HPDE6-E6E7 (cell line): ENCODE measurements at regions not wholly inside any gene's neighbourhood (a gene's known extent, or its start where the extent isn't known, plus 50 kb on each side); places are given as distances from the start of the nearest gene placed in this dataset.

Experiments used
- DNase-seq: peaks from one replicate; pipeline ENCODE4 v3.0.0; 2011; ENCODE audit warnings: missing footprints; ENCODE audit errors: extremely low spot score

DNA sequence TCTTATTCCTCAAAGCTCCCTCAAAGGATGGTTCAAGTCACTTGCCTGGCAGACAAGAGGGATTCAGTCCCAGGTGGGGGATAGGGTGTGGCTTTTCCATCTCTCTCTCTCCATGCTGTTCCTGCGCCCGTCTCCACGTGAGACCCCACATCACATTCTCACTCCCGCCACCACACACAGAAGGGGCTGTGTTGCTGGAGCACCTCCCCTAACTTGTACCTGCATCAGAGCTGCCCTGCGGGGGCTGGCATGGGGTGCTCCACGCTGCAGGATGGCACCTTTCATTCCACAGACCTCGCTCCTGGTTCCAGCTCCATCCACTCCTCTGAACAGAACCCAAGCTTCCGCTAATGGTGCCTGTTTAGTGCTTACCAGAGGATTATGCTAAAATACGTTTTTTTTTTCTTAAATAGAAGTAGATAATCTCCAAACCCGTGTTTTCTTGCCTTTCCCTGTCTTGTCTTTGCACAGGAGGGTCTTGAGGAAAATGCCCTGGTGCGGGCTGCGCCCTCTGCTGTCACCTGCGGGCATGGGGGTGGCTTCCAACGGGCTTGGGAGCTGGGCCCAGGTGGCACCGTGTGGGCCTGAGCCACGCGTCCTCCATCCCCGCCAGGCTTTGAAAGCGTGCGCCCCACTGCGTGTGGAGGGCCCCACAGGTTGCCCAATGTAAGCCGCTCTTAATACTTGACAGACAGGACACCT lies 985.6 kb downstream of the BRD1 start:
- DNase-seq: no peak

DNA sequence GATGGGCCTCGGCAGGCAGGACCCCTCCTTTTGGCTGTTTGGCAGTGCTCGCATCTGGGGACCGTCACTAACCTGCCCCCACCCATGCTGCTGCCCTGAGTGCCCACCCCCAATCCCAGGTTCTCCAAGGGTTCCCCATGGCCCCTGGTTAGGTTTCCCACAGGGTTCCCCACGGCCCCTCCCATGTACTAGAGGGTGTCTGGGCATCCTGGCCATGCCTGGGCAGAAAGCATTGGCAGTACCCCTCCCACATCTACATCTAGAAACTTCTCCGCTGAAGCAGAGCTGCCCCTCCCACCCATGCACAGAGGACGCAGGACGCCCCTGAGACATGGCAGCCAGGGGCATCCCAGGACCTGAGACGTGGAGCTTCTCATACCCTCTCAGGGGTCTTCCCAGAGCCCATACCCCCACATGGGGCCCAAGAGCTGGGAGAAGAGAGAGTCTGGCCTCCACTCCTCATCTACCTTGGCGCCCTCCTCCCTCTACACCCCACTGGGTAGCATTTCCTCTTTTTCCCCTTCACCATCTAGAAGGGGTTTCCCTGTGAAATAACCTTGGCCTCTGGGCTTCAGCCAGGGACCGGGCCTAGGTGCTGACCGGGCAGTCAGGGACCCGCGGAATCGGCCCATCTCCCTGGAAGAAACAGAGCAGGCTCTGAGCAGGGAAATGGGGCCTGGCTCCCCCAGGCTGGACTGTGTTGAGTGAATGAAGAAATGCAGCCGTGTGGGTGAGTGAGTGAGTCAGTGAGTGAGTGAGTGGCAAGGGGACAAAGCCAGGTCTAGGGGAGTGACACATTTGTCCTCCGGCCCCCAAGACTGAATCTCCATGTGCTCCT lies 987.3 kb downstream of the BRD1 start:
- DNase-seq: no peak

DNA sequence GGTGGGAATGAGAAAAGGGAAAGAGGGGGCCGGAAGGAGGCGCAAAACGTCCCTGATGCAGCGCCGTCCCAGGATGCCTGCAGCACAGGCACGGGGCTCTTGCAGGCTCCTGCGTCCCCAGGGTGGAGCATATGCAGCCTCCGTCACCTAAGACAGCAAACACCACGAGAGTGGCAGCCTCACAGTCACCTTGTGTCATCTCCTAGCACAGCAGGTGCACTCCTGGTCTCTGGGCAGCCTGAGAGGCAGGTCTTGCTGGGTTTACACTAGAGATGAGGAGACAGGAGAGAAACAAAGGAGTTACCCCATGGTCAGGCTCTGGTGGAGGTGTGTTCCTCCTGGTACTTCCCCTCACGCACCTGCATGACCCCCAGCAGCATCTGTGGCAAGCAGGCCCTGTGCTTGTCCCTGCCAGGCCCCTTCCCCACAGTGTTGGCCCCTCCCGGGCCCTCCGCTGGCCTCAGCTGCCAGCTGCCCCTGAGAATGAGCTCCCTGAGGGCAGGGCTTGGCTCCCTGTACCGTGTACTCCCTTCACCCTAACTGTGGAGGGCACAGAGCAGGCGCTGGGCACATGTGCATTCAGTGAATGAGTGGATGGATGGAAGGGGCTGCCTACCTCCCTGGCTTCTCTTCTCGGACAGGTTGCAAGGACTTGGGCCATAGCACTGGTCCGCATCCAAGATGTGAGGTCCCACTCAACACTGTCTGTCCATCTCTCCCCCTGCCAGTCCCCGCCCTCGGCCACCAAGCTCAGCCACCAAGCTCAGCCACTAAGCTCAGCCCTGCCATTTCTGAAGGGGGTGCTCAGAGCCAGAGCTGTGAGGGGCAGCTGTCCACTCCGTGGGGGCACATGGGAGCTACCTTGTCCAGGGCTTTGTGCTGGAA lies 988.6 kb downstream of the BRD1 start:
- no peak for DNase-seq

DNA sequence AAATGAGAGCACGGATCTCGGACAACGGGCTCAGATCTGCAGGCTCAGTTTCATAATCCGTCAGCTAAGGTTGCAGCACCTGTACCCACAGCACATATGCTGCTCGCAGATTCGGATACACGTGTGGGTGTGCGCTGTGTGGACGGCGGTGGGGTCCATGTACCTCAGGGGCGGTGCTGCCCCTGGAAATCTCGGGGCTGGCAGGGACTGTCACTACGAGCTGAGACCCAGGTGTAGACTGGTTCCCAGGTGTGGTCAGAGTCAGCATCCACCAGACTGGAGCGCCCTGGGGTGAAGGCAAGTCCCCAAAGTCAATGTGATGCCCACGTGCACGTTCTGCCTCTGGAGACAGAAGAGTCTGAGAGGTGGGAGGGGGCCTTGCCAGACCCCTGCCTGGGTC lies 989.3 kb downstream of the BRD1 start:
- DNase-seq: no peak

DNA sequence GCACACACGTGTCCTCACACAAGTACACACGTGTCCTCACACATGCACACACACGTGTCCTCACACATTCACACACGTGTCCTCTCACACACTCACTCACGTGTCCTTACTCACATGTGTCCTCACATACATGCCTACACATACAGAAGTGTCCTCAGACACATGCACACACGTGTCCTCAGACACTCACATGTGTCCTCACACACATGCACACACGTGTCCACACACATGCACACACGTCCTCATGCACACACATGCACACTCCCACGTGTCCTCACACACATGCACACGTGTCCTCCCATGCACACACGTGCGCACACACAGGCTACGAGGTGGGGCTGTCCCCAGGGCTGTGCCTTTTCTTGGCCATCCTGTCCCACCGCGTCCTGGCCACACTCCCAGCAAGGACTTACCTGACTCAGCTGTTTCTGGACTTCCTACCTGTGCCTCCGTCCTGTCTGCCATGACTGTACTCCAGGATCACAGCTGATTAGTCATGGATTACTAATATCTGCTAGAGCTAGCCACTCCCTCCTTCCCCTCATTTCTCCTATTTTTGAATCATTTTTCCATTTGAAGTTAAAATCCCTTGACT lies 990.2 kb downstream of the BRD1 start:
- DNase-seq: no peak

DNA sequence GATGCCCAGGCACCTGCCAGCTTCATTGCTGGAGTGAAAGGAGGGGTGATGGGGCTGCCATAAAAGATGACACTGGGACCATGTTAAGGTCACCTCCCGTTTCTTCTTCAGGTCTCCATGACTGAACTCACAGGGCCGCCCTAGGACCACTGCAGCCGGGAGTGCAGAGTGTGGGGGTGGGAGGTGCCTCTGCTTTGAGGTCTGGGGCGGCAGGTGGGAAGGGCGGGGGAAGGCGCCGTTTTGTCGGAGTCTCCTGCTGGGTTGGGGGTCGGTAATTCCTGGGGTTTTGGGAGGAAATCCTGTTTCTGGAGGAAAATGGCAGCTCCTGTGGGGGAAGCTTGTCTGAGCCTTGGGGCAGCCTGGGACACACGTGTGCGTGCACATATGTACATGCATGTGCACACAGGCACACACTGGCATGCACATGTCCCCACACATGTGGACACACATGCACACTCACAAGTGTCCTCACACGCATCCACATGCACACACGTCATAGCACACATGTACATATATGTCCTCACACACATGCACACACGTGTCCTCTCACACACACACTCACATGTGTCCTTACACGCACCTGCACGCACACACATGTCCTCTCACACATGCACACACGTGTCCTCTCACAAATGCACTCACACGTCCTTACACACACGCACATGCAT lies 990.9 kb downstream of the BRD1 start:
- DNase-seq: no peak

DNA sequence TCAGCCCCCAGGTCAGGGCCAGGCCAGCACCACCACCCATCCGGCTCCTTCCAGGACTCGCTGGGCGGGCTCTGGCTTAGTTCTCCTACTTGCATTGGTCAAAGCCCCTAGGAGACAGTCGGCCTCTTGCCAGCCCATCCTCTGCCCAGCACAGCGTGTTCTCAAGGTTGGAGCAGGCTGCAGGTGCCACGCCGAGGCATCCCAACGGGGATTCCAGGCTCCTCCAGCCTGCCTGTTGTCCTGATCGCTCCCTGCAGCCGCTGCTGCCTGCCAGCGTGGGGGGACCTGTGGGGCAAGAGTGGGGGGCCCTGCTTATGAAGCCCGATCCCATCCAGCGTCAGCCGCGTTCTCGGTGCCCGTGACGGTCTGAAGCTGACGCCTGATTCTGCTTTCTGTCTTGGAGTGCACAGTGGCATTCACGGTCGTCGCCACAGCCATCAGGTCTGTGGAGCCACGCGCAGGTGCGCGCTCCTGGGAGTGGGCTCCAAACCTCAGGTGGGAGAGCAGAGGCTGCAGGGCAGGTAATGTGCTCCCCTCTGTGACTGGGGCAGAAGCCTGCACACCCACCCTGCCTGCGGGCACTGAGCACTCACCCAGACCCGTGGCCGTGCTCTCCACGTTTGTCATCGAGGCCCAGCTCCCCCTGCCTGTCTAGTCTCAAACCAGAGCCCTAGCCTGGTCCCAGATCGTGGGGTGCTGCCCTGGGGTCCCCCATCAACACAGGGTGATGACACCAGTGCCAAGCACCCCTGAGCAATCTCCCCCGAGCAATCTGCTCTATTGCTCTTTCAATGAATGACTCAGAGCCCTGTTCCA lies 991.6 kb downstream of the BRD1 start:
- DNase-seq: no peak

DNA sequence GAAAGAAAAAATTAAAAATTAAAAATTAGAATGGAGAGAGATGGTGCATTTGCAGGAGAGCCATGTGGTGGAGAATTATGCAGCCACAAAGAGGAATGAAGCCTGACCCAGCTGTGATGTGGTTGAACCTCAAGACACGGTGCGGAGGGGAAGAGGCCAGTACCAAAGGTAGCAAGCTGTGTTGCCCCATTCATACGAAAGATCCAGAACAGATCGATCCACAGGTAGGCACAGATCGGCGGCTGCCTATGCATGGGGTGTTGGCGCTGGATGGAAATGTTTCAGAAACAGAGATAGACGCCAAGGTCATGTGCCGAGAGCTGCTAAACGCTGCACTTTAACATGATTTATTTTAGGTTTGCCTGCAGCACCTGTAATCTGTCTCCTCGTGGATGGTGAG lies 992.3 kb downstream of the BRD1 start:
- no peak for DNase-seq

DNA sequence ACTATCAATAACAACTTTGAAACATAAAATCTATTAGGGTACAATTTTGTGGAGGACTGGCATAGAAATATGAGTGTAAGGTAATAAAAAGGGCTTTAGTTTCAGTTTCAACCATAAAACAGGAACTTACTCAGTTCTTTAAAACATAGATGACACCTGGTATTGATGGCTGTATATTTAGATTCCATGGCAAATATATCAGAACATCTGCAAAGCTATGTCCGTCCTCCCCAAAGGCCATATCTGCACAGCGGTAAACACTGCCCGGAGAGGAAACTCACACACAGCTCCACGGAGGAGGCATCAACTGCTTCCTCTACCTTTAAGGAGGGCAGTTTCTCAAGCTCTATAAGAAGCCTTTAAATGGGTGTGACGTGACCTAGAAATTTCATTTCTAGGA lies 993.3 kb downstream of the BRD1 start:
- DNase-seq: no peak

DNA sequence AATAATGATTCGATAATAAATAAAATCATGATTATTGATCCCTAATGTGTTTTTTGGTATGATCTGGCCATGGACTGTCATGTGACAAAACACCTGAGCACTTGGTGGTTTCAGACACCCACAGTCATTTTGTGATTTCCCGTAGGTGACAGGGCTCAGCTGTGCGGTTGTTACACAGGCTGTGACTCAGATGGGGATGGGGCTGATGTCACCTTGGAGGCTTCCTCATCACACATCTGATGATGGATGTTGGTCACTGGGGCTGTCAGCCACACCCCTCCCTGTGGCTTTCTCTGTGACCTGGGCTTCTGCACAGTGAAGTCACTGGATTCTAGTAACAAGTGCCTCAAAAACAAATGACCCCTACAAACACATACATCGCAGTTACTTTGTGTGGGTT lies 995.1 kb downstream of the BRD1 start:
- no peak for DNase-seq

DNA sequence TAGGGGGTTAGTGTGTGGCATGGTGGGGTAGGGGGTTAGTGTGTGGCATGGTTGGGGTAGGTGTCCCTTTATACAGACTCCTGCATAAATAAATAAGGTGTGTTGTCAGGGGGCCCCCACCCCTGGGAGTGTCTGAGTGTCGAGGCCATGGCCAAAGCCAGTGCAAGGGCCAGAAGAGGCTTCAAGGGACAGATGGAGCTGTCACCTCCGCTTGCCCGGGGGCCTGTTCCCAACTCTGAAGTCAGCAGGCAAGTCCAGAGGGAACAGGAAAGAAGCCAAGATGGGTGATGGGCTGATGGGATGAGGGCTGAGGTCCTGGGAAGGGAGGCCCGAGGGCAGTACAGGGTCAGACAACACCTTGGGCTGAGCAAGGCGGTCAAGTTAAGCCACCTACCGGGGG lies 997.8 kb downstream of the BRD1 start:
- DNase-seq: no peak

DNA sequence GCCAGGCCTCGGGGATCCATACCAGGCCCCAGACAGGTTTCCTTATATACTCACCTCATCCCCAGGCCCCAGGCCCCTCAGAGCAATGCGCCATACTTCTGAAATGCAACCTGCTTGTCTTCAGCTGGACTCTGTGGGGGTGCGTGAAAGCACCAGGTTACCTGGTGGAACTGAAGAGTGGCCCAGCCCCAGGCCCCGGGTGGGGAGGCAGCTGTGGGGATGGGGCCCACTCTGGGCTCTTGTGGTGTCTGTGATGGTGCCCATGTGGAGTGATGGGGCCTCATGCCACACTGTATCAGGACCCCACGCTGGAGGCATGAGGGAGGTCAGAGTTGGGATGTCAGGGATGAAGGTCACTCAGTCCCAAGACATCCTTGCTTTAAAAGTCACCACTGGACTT lies 999.0 kb downstream of the BRD1 start:
- no peak for DNase-seq

DNA sequence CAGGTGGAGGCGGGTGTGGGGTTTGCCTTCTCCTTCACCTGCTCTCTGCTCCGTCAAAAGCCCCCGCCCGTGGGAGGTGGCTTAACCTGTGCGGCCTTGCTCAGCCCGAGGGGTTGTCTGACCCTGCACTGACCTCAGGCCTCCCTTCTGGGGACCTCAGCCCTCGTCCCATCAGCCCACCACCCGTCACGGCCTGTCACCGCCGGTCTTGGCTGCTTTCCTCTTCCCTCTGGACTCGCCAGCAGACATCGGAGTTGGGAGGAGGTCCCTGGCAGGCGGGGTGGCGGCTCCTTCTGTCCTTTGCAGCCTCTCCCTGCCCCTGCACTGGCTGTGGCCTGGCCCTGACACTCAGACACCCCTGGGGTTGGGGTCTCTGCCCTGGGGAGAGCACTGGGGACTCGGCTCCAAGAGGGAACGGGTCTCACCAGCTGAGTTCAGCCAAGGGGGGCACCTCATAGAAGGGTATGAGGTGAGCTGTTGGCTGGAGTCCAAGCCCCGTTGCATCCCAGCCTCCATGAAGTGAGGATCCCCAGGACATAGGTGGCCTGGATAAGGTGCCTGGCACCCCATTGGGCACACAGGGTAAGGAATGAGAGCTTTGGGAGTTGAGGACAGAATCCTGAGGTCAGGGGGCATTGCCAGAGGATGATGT lies 999.6 kb downstream of the BRD1 start:
- DNase-seq: no peak

DNA sequence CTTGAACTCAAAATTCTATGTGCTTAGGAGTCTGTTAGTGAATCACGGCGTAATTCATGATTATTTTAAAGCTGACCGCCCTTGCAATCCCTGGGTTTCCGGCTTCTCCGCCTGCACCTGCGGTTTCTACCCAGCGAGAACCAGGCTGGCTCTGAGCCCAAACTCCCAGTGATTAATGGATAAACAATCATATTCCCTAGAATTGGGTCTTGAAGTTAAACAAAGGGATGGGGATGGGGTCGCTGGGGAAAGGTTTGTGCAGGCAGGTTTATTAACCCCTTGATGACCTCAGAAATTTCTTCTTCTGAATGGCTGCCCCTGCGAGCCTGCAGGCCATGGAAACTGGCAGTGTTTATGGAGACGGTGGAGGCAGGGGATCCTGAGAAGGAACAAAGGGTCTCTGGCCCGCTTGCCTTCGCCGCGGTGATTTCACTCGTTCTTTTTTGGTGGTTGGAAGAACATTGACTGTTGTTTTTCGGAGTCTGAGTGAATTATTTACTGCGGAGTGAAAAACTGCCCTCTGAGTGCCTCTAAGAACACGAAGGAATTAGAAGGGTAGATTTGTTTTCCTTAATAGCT lies 1000.3 kb downstream of the BRD1 start:
- DNase-seq: no peak

DNA sequence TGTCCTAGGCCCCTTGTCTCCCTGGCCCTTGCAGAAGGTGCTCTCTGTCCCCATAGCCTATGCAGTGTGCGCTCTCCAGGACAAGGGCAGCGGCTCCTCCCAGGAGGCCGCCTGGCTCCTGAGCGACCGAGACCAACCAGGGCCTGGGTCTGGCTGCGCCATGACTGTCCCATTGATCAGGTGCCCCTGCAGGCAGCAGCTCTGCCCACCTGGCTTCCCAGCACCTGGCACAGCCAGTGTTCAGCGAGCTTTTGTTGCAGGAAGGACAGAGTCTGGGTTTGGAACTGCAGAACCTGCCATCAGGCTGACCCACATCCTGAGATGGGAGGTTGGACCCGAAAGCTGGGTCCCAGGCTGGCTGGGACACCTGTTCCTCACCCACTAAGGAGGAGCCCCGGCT lies 1001.1 kb downstream of the BRD1 start:
- DNase-seq: no peak

DNA sequence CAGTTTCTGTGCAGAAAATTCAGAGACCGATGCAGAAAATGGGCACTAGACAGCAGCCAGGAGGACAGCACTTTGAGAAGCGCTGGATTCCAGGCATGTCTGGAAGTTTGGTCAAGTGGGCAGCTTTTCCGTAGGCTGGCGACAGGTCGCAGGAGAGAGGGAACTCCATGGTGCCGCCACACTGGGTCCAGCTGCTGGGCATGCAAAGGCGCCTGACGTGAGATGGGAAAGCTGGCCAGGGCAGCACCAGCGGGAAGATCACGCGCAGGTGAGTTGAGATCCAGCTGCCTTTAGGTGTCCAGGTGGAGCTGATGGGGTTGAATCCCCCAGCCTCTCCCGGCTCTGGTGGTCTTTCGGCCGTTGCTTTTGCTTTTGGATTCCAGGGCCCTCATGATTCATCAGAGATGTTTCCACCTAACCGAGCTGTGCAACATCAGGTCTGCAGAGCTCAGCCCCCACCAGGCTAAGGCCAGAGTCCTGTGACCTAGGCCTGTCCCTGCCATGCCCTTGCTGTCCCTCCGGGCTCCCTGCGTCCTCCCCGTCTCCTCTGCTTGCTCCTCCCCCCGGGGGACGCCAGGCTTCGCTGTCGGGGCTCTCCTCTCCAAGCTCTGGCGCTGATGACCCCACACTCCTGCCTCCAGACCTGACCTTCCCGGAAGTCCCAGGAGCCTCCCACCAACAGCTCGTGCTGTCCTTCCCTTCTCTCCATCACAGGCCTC lies 1001.7 kb downstream of the BRD1 start:
- DNase-seq: no peak

DNA sequence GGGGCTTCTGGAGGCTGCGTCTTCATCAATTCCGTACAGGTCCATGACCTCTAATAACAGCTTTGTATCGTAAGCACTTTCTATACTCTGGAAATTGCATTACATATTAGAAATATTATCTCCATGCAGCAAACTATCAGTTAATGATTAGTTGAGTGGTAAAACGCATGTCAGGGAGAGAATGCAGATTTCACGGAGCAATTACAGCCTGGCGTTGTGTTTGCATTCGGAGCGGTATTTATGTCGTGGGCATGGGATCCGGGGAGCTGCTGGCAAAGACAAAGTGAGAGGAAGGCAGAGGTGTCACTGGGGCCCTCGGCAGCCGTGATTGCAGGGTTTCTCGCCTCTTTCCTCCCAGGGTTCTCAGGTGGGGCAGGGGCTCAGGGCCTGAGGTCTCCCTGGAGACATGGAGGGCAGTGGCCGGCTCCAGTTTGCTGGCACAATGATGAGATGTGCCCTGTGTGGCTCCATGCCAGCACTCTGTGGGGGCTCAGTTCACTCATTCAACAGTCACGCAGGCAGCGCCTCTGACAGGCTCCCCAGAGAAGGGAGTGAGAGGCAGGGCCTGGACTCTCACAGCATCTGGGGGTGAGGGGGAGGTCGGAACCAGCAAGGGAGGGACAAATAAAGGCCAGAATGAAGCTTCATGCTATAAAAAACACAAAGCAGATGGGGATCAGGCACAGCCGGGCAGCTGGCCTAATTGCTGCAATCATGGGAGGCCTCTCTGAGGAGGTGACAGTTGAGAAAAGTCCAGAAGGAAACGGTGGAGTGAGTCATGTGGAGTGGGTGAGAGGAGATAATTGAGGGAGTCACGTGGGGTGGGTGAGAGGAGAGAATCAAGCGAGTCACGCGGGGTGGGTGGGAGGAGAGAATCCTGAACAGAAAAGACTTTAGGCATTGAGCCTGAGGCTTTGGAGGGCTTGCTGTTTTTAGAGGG lies 1002.7 kb downstream of the BRD1 start:
- no peak for DNase-seq

DNA sequence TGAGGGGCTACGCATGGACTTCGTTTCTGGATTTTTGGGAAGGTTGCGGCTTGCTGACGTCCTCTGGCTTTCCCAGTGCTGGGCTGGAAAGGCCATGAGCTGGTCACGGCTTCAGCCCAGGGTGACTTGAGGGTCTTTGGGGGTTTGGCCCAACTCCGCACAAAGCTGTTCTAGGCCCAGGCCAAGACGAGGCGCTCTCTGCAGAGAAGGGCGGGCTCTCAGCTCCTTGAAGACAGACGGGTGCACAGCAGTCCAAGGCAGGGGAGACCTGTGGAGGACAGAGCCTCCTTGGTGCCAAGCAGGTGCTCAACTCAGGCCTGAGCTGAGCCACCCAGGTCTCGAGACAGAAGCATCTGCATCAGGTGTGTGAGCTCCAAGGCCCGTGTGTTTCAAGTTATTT lies 1003.7 kb downstream of the BRD1 start:
- no peak for DNase-seq
